Right cardiac atrium (tissue), 5 donors: ENCODE measurements at regions not wholly inside any gene's neighbourhood (a gene's known extent, or its start where the extent isn't known, plus 50 kb on each side); places are given as distances from the start of the nearest gene placed in this dataset.

Experiments
- ATAC-seq, 2 donors: fragments of 200-7000 bp; cut with Tn5 transposase; one replicate each; pipeline versions ENCODE4 v1.8.0 to v1.9.1; 2020; ENCODE audit warnings: moderate library complexity in 2 of 2, mild to moderate bottlenecking in 1 of 2
- DNase-seq, 3 donors: peaks; one replicate each; pipeline ENCODE4 v3.0.0-alpha.2; 2020
- H3K27ac ChIP-seq: one replicate; pipeline ENCODE4 v1.5.1; 2013; ENCODE audit warnings: mild to moderate bottlenecking, low read length, control low read depth, moderate library complexity
- H3K27me3 ChIP-seq: one replicate; pipeline ENCODE4 v1.6.1; 2013; ENCODE audit not compliant: control insufficient read depth, insufficient read depth
- H3K4me1 ChIP-seq: one replicate; pipeline ENCODE4 v1.6.1; 2013; ENCODE audit warnings: low read length; ENCODE audit not compliant: control insufficient read depth, insufficient read depth
- H3K4me3 ChIP-seq: one replicate; pipeline ENCODE4 v1.5.1; 2013; ENCODE audit warnings: low read length, control low read depth
- H3K9me3 ChIP-seq: one replicate; pipeline ENCODE4 v1.6.1; 2013; ENCODE audit warnings: low read length; ENCODE audit not compliant: control insufficient read depth
- WGBS: extraction: QIAGEN DNeasy Blood & Tissue Kit; methylation state at CpG from one replicate; pipeline ENCODE4 v1.1.7; 2013; 5-methylcytosine and 5-hydroxymethylcytosine counted together
- intact Hi-C, 4 donors: fragments of 100-400 bp; cut with DNase I; formaldehyde crosslinking; loops; one replicate each; pipeline versions ENCODE4 v1.11.0 to v1.14.0; 2022 to 2023
- donor health status: healthy with polysubstance abuse.
- donor health status: DM: no; HTN: yes; CAD: no.
- donor health status: DM: no; HTN: no; CAD: no.
- donor health status: DM: no; HTN: yes; CAD: no; lungs with severe emphysema.
- donor health status: DM: yes; HTN: yes; CAD: no.

- no peak overlapping the region for H3K4me3 ChIP-seq
- H3K4me1 ChIP-seq: no peaks in the 10 kb centered on the region
- DNase-seq (no peak), ATAC-seq (no peak)
- 79% methylated on average over 5 of the region's 5 CpGs for WGBS
- no peak overlapping the region for H3K27ac ChIP-seq
- intact Hi-C loops: no loop called here
- H3K27me3 ChIP-seq: no peaks in the 10 kb centered on the region
- H3K9me3 ChIP-seq: no peaks in the 10 kb centered on the region
These were observed 209.9 kb upstream of the HMGA2 start for GRCh38 chr12:65614259-65614889.

- H3K27me3 ChIP-seq: no peaks in the 10 kb centered on the region
- 56% methylated on average over 2 of the region's 2 CpGs for WGBS
- DNase-seq (no peak), ATAC-seq (no peak)
- H3K4me1 ChIP-seq: no peaks in the 10 kb centered on the region
- intact Hi-C loops: no loop called here
- H3K27ac ChIP-seq: no peak overlapping the region
- no peak overlapping the region for H3K4me3 ChIP-seq
- H3K9me3 ChIP-seq: no peaks in the 10 kb centered on the region
These were observed 209.2 kb upstream of the HMGA2 start for GRCh38 chr12:65615118-65615517.

GRCh38 chr12:65616022-65616421, 208.3 kb upstream of the HMGA2 start:
- intact Hi-C loops: no loop called here
- no peak overlapping the region for H3K27ac ChIP-seq
- DNase-seq: no peak
- WGBS: 100% methylated on average over 1 of the region's 1 CpG
- no peak for ATAC-seq
- no peaks in the 10 kb centered on the region for H3K27me3 ChIP-seq
- H3K4me1 ChIP-seq: no peaks in the 10 kb centered on the region
- H3K9me3 ChIP-seq: no peaks in the 10 kb centered on the region
- no peak overlapping the region for H3K4me3 ChIP-seq

GRCh38 chr12:65618588-65618987, 205.7 kb upstream of the HMGA2 start:
- Histone ChIP-seq H3K9me3 (no peaks in the 10 kb centered on the region), H3K27ac (no peak overlapping the region), H3K4me1 (no peaks in the 10 kb centered on the region), H3K27me3 (no peaks in the 10 kb centered on the region), H3K4me3 (no peak overlapping the region)
- WGBS: 96% methylated on average over 2 of the region's 2 CpGs
- ATAC-seq: no peak
- no peak for DNase-seq
- intact Hi-C loops: no loop called here

GRCh38 chr12:65619018-65619417, 205.3 kb upstream of the HMGA2 start:
- ATAC-seq: no peak
- H3K27me3 ChIP-seq: no peaks in the 10 kb centered on the region
- WGBS: 84% methylated on average over 4 of the region's 4 CpGs

GRCh38 chr12:65620046-65620445, 204.2 kb upstream of the HMGA2 start:
- ATAC-seq: no peak
- Histone ChIP-seq H3K27ac (no peak overlapping the region), H3K9me3 (no peaks in the 10 kb centered on the region), H3K27me3 (no peaks in the 10 kb centered on the region), H3K4me1 (no peaks in the 10 kb centered on the region), H3K4me3 (no peak overlapping the region)
- no peak for DNase-seq
- 68% methylated on average over 1 of the region's 1 CpG for WGBS
- intact Hi-C loops: no loop called here

More at GRCh38 chr12:65619018-65619417, 205.3 kb upstream of the HMGA2 start:
- Histone ChIP-seq H3K4me1 (no peaks in the 10 kb centered on the region), H3K9me3 (no peaks in the 10 kb centered on the region), H3K27ac (no peak overlapping the region), H3K4me3 (no peak overlapping the region)
- no peak for DNase-seq
- intact Hi-C loops: no loop called here

GRCh38 chr12:65622056-65622455, 202.2 kb upstream of the HMGA2 start:
- ATAC-seq (no peak), DNase-seq (no peak)
- 93% methylated on average over 6 of the region's 6 CpGs for WGBS
- H3K27ac ChIP-seq: no peak overlapping the region
- no peaks in the 10 kb centered on the region for H3K9me3 ChIP-seq
- H3K4me1 ChIP-seq: no peaks in the 10 kb centered on the region
- no peaks in the 10 kb centered on the region for H3K27me3 ChIP-seq
- H3K4me3 ChIP-seq: no peak overlapping the region
- intact Hi-C loops: no loop called here

GRCh38 chr12:65623507-65623906, 200.8 kb upstream of the HMGA2 start:
- DNase-seq (no peak), ATAC-seq (no peak)
- Histone ChIP-seq H3K27ac (no peak overlapping the region), H3K27me3 (no peaks in the 10 kb centered on the region), H3K4me3 (no peak overlapping the region), H3K9me3 (no peaks in the 10 kb centered on the region), H3K4me1 (no peaks in the 10 kb centered on the region)
- intact Hi-C loops: no loop called here
- 73% methylated on average over 1 of the region's 1 CpG for WGBS

GRCh38 chr12:65624554-65625086, 199.7 kb upstream of the HMGA2 start:
- DNase-seq: no peak
- H3K4me3 ChIP-seq: no peak overlapping the region
- H3K4me1 ChIP-seq: no peaks in the 10 kb centered on the region
- no peak overlapping the region for H3K27ac ChIP-seq
- no peak for ATAC-seq
- intact Hi-C loops: no loop called here
- H3K27me3 ChIP-seq: no peaks in the 10 kb centered on the region
- WGBS: 89% methylated on average over 4 of the region's 4 CpGs
- no peaks in the 10 kb centered on the region for H3K9me3 ChIP-seq

GRCh38 chr12:65628061-65628460, 196.2 kb upstream of the HMGA2 start:
- Histone ChIP-seq H3K27me3 (no peaks in the 10 kb centered on the region), H3K27ac (no peak overlapping the region), H3K4me1 (no peaks in the 10 kb centered on the region), H3K4me3 (no peak overlapping the region), H3K9me3 (no peaks in the 10 kb centered on the region)
- DNase-seq (no peak), ATAC-seq (no peak)
- intact Hi-C loops: no loop called here

GRCh38 chr12:65630555-65630954, 193.7 kb upstream of the HMGA2 start:
- ATAC-seq (no peak), DNase-seq (no peak)
- 68% methylated on average over 3 of the region's 3 CpGs for WGBS
- intact Hi-C loops: no loop called here
- no peaks in the 10 kb centered on the region for H3K9me3 ChIP-seq
- no peak overlapping the region for H3K27ac ChIP-seq
- H3K4me3 ChIP-seq: no peak overlapping the region
- no peaks in the 10 kb centered on the region for H3K4me1 ChIP-seq
- H3K27me3 ChIP-seq: no peaks in the 10 kb centered on the region

GRCh38 chr12:65631621-65632111, 192.6 kb upstream of the HMGA2 start:
- 53% methylated on average over 8 of the region's 8 CpGs for WGBS
- Histone ChIP-seq H3K27me3 (no peaks in the 10 kb centered on the region), H3K4me1 (no peaks in the 10 kb centered on the region), H3K27ac (no peak overlapping the region), H3K4me3 (no peak overlapping the region), H3K9me3 (no peaks in the 10 kb centered on the region)
- ATAC-seq (peak; percentile 82 to 88), DNase-seq (no peak)
- intact Hi-C loops: no loop called here
